Ramos (cell line): ENCODE measurements at regions not wholly inside any gene's neighbourhood (a gene's known extent, or its start where the extent isn't known, plus 50 kb on each side); places are given as distances from the start of the nearest gene placed in this dataset.

ENCODE experiments used
- in situ Hi-C: fragments of 300-500 bp; cut with MboI; formaldehyde crosslinking; loops from one replicate; pipeline ENCODE4 v1.14.3; 2022; ENCODE audit warnings: low sequenced_read_pairs; ENCODE audit not compliant: unreplicated experiment

GRCh38 chr13:111443981-111444380 is 123.5 kb downstream of the TEX29 start:
- in situ Hi-C loops, result no loop called here

DNA sequence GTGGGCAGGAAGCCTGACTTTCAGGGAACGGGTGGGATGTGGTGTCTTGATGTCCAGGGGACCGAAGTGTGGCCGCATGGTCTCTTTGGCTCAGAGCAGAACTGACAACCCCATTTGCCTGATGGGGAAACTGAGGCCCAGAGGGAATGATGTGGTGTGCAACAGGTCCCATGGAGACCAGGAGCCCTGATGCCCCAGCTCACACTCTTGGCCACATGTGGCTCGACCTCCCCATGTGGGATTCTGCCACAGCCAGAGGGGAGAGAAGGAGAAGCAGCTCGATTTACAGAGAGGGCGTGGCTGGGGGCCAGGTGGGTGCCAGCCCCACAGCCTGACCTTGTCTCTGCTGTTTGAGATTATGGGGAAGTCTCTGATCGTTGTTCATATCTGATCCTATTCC is 128.1 kb downstream of the TEX29 start:
- in situ Hi-C loops, result no loop called here

DNA sequence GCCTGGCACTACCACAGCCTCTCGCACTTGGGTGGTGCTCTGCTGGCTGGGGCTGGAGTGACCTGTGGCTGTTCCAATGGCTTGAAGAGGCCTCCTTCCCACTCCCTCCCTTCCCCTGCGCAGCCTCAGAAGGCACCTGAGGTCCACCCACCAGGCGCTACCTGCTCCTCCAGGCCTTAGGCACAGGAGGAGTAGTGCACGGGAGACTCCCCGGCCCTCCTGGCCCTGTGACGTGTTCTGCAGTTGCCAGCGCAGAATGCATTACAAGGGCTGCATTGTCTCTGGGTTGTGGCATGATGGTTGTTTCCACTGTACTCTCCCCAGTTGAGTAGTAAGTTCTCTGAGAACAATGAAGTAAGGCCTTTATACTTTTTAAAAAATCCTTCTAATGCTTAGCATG is 128.6 kb downstream of the TEX29 start:
- in situ Hi-C loops, result no loop called here

- in situ Hi-C loops, result loop anchor here (25.0 kb wide), 1 partner anchor 986 kb away; no protein-coding TSS in a partner anchor
Measured at GRCh38 chr13:111451402-111451801, 131.0 kb downstream of the TEX29 start.

GRCh38 chr13:111456452-111457230 is 136.2 kb downstream of the TEX29 start:
- in situ Hi-C loops, result loop anchor here (25.0 kb wide), 1 partner anchor 981 kb away; no protein-coding TSS in a partner anchor

DNA sequence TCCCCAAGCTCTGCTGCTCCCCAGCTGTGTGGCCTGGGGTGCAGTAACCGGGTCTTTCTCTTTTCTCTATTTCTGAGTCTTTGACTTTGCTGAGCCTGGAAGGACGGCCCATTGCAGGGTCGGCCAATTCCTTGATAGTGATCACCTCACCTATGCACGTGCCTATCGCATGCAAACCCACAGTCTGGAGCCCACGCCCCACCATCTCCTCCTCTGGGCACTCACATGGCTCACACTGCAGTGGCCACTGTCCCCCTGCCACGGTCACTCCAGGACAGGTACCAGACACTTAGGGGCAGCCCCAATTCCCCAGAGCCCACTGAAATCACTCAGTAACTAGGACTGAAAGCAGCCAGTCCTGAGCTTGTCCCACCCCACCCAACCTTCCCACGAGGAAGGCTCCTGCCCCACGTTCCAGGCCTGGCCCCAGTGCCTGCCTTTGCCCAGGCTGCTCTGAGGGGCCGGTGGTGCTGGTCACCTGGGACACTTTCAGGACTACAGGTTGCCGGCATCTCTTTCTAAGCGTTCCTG is 137.6 kb downstream of the TEX29 start:
- in situ Hi-C loops, result loop anchor here (25.0 kb wide), 1 partner anchor 979 kb away; no protein-coding TSS in a partner anchor

- in situ Hi-C loops, result loop anchor here (25.0 kb wide), 1 partner anchor 979 kb away; no protein-coding TSS in a partner anchor
Measured at GRCh38 chr13:111458739-111459138, 138.3 kb downstream of the TEX29 start.

GRCh38 chr13:111459803-111460547 is 139.5 kb downstream of the TEX29 start:
- in situ Hi-C loops, result loop anchor here (25.0 kb wide), 1 partner anchor 977 kb away; no protein-coding TSS in a partner anchor

DNA sequence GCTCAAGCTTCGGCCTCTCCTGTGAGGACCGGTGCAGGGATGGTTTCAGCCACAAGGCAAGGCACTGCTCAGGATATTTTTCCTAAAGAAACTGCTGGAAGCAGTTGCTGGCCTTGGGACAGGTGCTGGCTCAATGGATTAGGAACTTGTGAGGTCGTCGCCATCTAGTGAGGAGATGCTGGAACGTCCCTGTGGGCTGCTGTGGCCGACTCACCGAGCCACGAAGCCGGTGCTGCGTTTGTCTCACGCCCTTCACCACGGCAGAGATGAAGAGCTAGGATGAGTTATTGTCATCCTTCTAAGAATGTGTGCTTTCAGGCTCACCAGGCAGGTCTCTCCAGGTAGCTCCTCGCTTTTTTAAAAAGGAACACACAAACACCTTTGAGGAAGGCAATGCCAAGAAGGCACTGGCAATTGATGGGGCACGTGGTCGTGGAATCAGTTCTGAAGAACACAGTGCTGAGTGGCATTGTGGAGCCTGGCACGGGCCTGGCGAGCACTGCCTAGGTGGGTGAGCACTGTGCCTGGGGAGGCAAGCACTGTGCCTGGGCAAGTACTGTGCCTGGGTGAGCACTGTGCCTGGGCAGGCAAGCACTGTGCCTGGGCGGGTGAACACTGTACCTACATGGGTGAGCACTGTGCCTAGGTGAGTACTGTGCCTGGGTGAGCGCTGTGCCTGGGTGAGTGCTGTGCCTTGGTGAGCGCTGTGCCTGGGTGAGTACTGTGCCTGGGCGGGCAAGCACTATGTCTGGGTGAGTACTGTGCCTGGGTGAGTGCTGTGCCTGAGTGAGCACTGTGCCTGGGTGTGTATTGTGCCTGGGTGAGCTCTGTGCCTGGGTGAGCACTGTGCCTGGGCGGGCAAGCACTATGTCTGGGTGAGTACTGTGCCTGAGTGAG is 140.4 kb downstream of the TEX29 start:
- in situ Hi-C loops, result loop anchor here (25.0 kb wide), 1 partner anchor 977 kb away; no protein-coding TSS in a partner anchor

DNA sequence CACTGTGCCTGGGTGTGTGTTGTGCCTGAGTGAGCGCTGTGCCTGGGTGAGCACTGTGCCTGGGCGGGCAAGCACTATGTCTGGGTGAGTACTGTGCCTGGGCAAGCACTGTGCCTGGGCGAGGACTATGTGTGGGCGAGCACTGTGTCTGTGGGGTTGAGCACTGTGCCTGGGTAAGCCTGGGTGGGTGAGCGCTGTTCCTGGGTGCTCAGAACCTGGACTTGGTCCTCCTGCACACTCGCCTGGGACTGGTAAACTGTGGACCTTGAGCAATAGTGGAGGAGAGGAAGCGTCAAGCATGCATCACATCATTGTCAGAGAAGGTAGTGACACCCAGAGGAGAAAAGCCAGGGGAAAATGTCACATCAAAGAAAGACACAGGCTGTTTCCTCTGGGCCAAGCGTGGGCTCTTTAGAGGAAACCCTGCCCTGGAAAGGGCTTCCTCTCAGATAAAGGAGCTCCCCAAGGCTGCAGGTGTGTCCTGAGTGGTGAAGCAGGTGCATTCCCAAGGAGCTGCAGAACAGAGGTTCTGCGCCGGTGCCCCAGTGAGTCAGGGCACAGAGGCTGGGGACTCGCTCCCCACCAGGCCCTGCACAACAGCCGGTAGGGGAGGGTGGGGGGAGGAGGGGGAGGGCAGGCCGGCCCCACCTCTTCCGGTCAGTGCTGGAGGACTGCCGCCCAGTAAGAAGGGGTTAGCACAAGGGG is 141.2 kb downstream of the TEX29 start:
- in situ Hi-C loops, result loop anchor here (25.0 kb wide), 1 partner anchor 976 kb away; no protein-coding TSS in a partner anchor

GRCh38 chr13:111462221-111462764 is 141.9 kb downstream of the TEX29 start:
- in situ Hi-C loops, result loop anchor here (25.0 kb wide), 1 partner anchor 975 kb away; no protein-coding TSS in a partner anchor

DNA sequence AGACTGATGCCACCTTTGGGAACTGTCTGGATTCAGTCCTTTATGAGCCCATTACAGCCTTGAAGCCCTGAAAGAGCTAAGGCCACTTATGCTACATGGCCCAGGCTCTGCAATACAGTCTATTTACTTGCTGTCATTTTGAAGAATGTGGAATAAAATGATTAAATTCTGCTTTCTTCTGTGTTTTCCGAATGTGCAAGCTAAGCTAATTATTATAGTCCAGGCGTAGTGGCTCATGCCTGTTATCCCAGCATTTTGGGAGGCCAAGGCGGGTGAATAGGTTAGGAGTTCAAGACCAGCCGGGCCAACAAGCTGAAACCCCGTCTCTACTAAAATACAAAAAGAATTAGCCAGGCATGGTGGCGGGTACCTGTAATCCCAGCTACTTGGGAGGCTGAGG is 142.5 kb downstream of the TEX29 start:
- in situ Hi-C loops, result loop anchor here (25.0 kb wide), 1 partner anchor 974 kb away; no protein-coding TSS in a partner anchor

DNA sequence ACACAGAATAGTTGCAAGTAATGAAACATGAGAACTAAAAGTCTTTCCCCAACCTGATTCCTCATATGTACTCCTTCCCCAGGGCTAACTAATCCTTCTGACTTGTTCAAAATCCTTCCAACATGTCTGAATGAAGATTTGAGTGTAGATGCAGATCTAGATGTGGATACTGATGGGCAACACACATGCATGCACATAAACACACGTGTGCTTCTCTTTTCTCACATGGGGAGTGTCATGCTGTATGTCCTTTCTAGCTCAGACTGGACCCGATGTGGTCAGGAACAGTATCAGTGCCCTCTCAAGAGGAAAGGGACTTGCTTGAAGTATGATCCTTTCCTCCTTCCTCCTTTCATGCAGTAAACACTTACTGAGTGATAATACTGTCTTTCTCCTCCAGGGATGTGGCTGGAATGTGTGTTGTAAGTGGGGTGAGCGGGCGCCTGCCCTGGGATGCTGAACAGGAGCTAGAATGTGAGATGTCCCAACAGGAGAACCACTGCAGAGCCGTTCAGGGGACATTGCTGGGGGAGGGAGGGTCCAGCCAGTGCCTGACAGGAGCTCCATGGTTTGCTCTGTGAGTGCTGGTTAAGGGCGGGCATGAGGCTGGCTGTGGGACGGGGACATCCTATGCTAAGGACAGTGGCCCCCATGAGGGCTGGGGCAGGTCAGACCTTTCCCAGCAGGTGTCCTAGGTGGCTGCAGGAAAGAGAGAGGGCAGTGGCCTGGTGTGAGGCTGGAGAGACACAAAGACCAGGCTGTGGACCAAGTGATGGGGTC is 146.9 kb downstream of the TEX29 start:
- in situ Hi-C loops, result loop anchor here (25.0 kb wide), 1 partner anchor 970 kb away; no protein-coding TSS in a partner anchor

DNA sequence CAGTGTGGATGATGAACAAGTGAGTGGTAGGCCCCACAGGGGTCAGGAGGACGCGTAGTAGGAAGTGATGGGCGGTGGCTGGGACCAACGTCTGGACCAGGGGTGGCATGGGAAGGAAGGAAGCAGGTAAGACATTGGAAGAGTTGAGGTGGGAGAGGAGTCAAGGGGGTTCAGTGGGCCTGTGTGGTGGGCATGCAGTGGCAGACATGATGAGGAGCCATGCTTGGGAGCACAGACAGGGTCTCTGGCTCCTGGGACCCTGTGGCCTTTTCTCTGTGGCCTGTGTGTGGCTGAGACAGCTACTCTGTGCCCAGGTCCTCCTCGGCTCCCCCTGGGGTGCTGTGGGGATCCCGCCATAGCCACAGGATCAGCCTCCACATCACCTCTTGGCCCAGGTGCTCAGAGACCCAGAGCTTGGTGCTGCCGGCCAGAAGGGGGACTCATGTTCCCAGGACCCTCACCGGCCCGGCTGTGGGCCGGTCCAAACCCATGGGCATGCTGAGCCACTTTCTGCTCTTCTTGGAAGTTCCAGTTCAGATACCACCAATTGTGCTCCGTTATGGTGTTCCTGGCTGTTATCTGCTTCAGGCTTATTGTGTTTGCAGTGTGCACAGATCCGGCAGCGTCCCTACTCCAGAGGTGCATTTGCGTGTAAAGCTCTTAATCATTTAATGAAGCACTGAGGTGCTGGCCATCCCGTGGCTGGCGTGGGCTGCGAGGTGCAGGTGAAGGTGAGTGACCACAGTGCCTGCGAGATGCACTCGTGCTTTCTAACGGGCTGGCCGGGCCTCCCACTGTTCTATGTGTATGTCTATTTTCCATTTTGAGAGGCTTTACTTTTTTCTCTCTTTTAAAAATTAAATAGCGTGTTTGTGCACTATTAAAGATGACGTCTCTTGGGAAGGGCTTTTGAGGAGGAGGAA is 147.9 kb downstream of the TEX29 start:
- in situ Hi-C loops, result loop anchor here (25.0 kb wide), 1 partner anchor 969 kb away; no protein-coding TSS in a partner anchor

DNA sequence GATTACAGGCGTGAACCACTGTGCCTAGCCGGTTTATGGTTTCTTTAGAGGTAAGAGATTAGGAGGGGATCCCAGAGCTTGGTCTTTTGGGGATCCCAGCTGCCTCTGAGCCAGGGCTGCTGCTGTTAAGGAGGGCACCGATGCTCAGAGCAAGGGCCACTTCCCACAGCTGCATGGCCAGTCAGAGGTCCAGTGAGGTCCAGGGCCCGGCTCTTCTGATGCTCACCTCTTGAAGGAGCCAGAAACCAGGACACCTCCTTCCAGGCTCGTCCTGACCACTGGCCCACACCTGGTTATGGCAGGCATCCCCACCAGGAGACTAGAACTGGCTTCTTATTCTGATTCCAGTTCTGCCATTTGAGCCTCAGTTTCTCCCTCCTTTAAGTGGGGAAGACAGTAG is 149.0 kb downstream of the TEX29 start:
- in situ Hi-C loops, result loop anchor here (25.0 kb wide), 1 partner anchor 968 kb away; no protein-coding TSS in a partner anchor

GRCh38 chr13:111469916-111470506 is 149.6 kb downstream of the TEX29 start:
- in situ Hi-C loops, result loop anchor here (25.0 kb wide), 1 partner anchor 967 kb away; no protein-coding TSS in a partner anchor
